NCI-H748 (cell line): ENCODE measurements at regions not wholly inside any gene's neighbourhood (a gene's known extent, or its start where the extent isn't known, plus 50 kb on each side); places are given as distances from the start of the nearest gene placed in this dataset.
"Not testable (repeated sequence)": the region's sequence is repeated elsewhere in the genome, so short reads cannot be mapped to it uniquely, and the experiment has no call there.

Source experiments
- DNase-seq: peaks from one replicate; lab custom pipeline; 2025; ENCODE audit not compliant: unreplicated experiment; lab: John Stamatoyannopoulos, UW

GRCh38 chr2:215833531-215834162 is 179.7 kb downstream of the MREG start:
- DNase-seq, result peak; percentile 89

GRCh38 chr2:215832791-215833190 is 180.6 kb downstream of the MREG start:
- DNase-seq, result no peak

GRCh38 chr2:215831296-215831913 is 181.9 kb downstream of the MREG start:
- DNase-seq, result no peak

- DNase-seq, result peak; percentile 47
These were observed 183.0 kb downstream of the MREG start for GRCh38 chr2:215830304-215830703.

GRCh38 chr2:215829261-215829660 is 184.1 kb downstream of the MREG start:
- no peak for DNase-seq

GRCh38 chr2:215828528-215829184 is 184.7 kb downstream of the MREG start:
- peak; percentile 88 for DNase-seq

GRCh38 chr2:215826838-215827441 is 186.4 kb downstream of the MREG start:
- peak; percentile 49 for DNase-seq

- no peak for DNase-seq
These were observed 187.0 kb downstream of the MREG start for GRCh38 chr2:215826376-215826775.

GRCh38 chr2:215825707-215826106 is 187.6 kb downstream of the MREG start:
- no peak for DNase-seq

- not testable (repeated sequence) for DNase-seq
These were observed 192.1 kb downstream of the MREG start for GRCh38 chr2:215821298-215821697.

GRCh38 chr2:215819713-215820112 is 193.6 kb downstream of the MREG start:
- not testable (repeated sequence) for DNase-seq

- DNase-seq, result no peak
These were observed 196.3 kb downstream of the MREG start for GRCh38 chr2:215817046-215817445.

GRCh38 chr2:215816424-215816823 is 196.9 kb downstream of the MREG start:
- DNase-seq, result no peak

- DNase-seq, result no peak
These were observed 197.4 kb downstream of the MREG start for GRCh38 chr2:215815960-215816359.

- no peak for DNase-seq
These were observed 200.4 kb downstream of the MREG start for GRCh38 chr2:215812966-215813365.

- no peak for DNase-seq
These were observed 201.7 kb downstream of the MREG start for GRCh38 chr2:215811409-215812345.

GRCh38 chr2:215811003-215811402 is 202.3 kb downstream of the MREG start:
- no peak for DNase-seq

GRCh38 chr2:215808996-215809395 is 204.4 kb downstream of the MREG start:
- DNase-seq, result peak; percentile 21

GRCh38 chr2:215808194-215808593 is 205.2 kb downstream of the MREG start:
- no peak for DNase-seq

GRCh38 chr2:215805493-215805892 is 207.9 kb downstream of the MREG start:
- DNase-seq, result no peak

- DNase-seq, result no peak
These were observed 210.2 kb downstream of the MREG start for GRCh38 chr2:215803150-215803549.
